Activated T-cell treated with anti-CD3 and anti-CD28 coated beads for 48 hours (primary cell): ENCODE measurements at regions not wholly inside any gene's neighbourhood (a gene's known extent, or its start where the extent isn't known, plus 50 kb on each side); places are given as distances from the start of the nearest gene placed in this dataset.
A peak's percentile ranks its signal among the peaks of the same experiment; 100 is the strongest.

Source experiments
- DNase-seq: peaks from one replicate; pipeline ENCODE4 v3.0.0-alpha.2; 2020; ENCODE audit warnings: low read depth

GRCh38 chr2:118186110-118186857 is 98.0 kb downstream of the INSIG2 start:
- peak; percentile 85 for DNase-seq

- peak; percentile 51 for DNase-seq
These were observed 97.2 kb downstream of the INSIG2 start for GRCh38 chr2:118185210-118186109.

DNA sequence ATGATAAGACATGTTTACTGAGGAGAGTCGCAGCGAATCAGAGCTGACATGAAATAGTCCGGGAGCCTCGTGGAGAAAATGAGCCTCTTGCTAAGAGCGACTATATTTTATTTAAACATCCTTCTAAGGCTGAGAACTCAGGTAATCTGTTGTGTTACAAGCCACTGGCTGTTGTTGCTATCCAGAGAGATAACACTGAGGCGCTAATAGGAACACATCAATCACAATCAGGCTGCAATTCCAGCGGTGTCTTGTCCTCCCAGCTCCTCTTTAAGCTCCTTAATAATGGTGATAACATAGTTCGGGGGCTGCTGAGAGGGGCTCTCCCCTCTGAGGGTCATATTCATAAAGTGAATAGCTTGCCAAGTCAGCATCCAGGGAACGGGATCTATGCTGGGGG is 95.1 kb downstream of the INSIG2 start:
- no peak for DNase-seq

DNA sequence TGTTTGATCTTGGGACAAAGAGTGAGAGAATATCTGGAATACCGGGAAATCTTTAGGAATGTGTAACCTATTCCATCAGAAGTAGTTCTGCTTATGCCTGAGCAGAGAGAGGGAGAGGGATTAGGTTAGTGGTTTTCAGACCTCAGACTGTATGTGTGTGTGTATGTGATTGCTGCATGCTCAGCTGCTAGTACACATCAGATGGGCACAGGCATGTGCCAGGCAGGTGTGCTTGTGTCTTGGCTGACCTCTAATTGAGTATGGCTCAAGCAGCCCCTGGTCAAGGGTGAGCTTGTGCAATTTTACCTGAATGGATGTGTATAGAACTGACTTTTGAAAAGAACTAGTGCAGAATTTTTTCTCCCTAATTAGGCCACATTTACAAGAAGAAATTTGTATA is 91.2 kb downstream of the INSIG2 start:
- no peak for DNase-seq

DNA sequence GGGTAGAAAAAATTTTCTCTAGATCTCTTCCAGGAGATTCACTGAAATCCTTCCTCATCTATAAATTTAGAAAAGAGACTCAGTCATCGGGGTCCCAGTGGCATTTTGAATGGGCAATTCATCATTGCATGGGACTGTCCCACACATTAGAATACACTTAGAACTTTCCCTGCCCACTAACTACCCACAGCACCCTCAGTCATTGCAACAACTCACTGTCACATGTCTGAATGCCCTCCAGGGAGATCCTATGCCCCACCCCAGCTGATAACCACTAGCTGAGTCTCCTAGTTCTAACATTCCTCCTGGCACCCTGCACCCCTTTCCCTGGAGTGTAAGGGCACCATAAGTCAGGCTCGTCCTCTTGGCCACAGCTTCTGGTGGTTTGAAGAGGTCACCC is 89.6 kb downstream of the INSIG2 start:
- no peak for DNase-seq

GRCh38 chr2:118177318-118177717 is 89.0 kb downstream of the INSIG2 start:
- DNase-seq: peak; percentile 34

DNA sequence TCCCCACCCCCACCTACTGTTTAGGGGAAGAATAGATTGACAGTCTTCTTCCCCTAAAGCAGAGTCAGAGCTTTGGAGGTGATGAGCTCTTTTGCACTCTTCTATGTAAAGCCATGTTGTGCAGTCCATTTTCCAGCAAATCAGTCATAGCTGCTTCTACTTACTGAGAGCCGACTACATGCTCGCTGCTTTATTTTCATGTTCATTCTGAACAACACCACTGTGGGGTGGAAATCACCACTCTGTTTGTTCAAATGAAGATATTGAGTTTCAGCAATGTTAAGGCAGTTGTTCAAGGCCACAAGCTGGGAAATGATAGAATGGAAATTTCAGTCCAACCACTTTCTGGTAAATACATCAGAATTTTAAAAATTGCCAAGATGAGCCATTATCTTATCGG is 88.3 kb downstream of the INSIG2 start:
- no peak for DNase-seq

- no peak for DNase-seq
These were observed 83.3 kb downstream of the INSIG2 start for GRCh38 chr2:118171546-118171945.

GRCh38 chr2:118169359-118170005 is 81.2 kb downstream of the INSIG2 start:
- DNase-seq: no peak

DNA sequence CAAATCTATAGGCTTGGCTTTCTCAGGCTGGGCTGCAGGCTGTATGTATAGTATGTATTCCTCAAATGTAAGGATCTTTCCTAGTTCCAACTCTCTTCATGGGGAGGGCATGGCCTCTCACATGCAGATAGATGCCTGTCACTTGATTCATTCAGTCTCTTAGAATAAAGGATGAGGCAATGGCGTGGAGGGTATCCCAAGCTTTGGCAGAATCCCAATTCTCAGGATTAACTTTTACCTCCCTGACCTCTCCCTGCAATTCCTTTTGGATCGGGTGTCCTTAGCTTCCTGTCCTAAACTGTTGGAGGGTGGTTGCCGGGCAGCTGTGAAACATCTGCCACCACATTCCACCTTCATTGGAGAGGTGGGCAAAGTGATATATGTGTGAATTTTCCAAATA is 80.3 kb downstream of the INSIG2 start:
- DNase-seq: no peak

- DNase-seq: no peak
These were observed 78.8 kb downstream of the INSIG2 start for GRCh38 chr2:118167026-118167425.

DNA sequence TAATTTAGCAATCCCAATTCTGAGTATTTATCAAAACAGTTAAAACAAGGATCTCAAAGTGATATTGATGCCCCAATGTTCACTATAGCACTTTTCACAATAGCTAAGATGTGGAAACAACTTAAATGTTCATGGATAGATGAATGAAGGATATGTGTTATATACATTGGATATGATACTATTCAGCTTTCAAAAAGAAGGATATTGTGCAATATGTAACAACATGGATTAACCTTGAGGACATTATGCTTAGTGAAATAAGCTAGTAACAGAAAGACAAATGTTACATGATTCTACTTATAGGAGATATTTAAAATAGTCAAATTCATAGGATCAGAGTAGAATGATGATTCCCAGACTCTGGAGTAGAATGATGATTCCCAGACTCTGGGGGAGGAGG is 78.0 kb downstream of the INSIG2 start:
- no peak for DNase-seq

GRCh38 chr2:118165595-118165994 is 77.3 kb downstream of the INSIG2 start:
- DNase-seq: no peak
